Tibial nerve (tissue), 4 donors: ENCODE measurements at regions not wholly inside any gene's neighbourhood (a gene's known extent, or its start where the extent isn't known, plus 50 kb on each side); places are given as distances from the start of the nearest gene placed in this dataset.

ENCODE experiments used
- EP300 ChIP-seq, 2 donors: sonication (generic); formaldehyde crosslinking; IDR thresholded peaks; one replicate each; pipeline ENCODE4 v1.6.1; 2017; ENCODE audit warnings: antibody characterized with exemption in 2 of 2, mild to moderate bottlenecking in 1 of 2
- POLR2A ChIP-seq, 2 donors: fragments of 450-650 bp; IDR thresholded peaks; one replicate each; pipeline ENCODE4 v1.6.1; 2017; ENCODE audit warnings: antibody characterized with exemption in 2 of 2, mild to moderate bottlenecking in 2 of 2, moderate library complexity in 2 of 2
- TF ChIP-seq, protein P1 (sequence below), 5 experiments: fragments of 200-600 bp in 3 of 5; fragments of 450-650 bp in 2 of 5; sonication (generic) in 3 of 5; IDR thresholded peaks; one replicate each; pipeline ENCODE4 v1.5.1; 2016 to 2019; ENCODE audit warnings: antibody characterized with exemption in 5 of 5, mild to moderate bottlenecking in 3 of 5, moderate library complexity in 2 of 5

DNA sequence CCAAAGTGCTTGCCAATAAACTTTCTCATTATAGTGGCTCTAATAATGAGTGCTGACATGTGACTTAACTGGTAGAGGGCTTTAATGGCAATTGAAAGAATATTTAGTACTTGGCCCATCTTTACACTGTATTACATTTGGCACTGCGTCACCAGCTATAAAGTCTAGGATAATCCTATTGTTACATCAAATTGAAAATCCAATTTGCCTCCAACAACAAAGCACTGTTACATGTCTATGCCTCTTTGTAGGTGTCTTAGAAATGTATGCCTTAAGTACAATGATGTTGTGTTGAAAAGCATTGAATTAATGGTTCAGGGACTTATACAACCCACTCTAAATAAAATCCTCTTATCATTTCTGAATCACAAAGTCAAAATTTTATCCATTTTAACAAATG, 420.4 kb upstream of the JAG1 start:
- TF ChIP-seq, protein P1, sequence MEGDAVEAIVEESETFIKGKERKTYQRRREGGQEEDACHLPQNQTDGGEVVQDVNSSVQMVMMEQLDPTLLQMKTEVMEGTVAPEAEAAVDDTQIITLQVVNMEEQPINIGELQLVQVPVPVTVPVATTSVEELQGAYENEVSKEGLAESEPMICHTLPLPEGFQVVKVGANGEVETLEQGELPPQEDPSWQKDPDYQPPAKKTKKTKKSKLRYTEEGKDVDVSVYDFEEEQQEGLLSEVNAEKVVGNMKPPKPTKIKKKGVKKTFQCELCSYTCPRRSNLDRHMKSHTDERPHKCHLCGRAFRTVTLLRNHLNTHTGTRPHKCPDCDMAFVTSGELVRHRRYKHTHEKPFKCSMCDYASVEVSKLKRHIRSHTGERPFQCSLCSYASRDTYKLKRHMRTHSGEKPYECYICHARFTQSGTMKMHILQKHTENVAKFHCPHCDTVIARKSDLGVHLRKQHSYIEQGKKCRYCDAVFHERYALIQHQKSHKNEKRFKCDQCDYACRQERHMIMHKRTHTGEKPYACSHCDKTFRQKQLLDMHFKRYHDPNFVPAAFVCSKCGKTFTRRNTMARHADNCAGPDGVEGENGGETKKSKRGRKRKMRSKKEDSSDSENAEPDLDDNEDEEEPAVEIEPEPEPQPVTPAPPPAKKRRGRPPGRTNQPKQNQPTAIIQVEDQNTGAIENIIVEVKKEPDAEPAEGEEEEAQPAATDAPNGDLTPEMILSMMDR (IDR thresholded peaks at IDR 0.05), result no peak
- TF ChIP-seq POLR2A (IDR thresholded peaks at IDR 0.05) (no peak), EP300 (IDR thresholded peaks at IDR 0.05) (no peak)
